Smooth muscle cell (in vitro differentiated cells): ENCODE measurements at regions not wholly inside any gene's neighbourhood (a gene's known extent, or its start where the extent isn't known, plus 50 kb on each side); places are given as distances from the start of the nearest gene placed in this dataset.

Experiments used
- DNase-seq: peaks from one replicate; lab custom pipeline; 2025; ENCODE audit not compliant: unreplicated experiment; lab: John Stamatoyannopoulos, UW
- H2AFZ ChIP-seq: fragments of 200-600 bp; sonication (generic); 2 replicates; pipeline ENCODE4 v1.6.0; 2016; ENCODE audit warnings: antibody characterized with exemption, low read depth, mild to moderate bottlenecking
- H3F3A ChIP-seq: fragments of 200-600 bp; sonication (generic); 2 replicates; pipeline ENCODE4 v1.6.0; 2017; ENCODE audit warnings: antibody characterized with exemption, low read depth
- H3K27ac ChIP-seq: fragments of 200-600 bp; sonication (generic); 2 replicates; pipeline ENCODE4 v1.5.1; 2016; ENCODE audit warnings: low read depth, mild to moderate bottlenecking
- H3K27me3 ChIP-seq: fragments of 200-600 bp; sonication (generic); 2 replicates; pipeline ENCODE4 v1.6.1; 2016; ENCODE audit warnings: low read depth, mild to moderate bottlenecking
- H3K36me3 ChIP-seq: fragments of 200-600 bp; sonication (generic); 2 replicates; pipeline ENCODE4 v1.5.1; 2016; ENCODE audit warnings: low read depth
- H3K4me1 ChIP-seq: fragments of 200-600 bp; sonication (generic); 2 replicates; pipeline ENCODE4 v1.5.1; 2016; ENCODE audit warnings: low read depth
- H3K4me2 ChIP-seq: fragments of 200-600 bp; sonication (generic); 2 replicates; pipeline ENCODE4 v1.6.0; 2016; ENCODE audit warnings: mild to moderate bottlenecking
- H3K4me3 ChIP-seq: fragments of 200-600 bp; sonication (generic); 2 replicates; pipeline ENCODE4 v1.5.1; 2016; ENCODE audit warnings: mild to moderate bottlenecking
- H3K79me2 ChIP-seq: fragments of 200-600 bp; sonication (generic); 2 replicates; pipeline ENCODE4 v1.6.0; 2016; ENCODE audit warnings: low read depth, mild to moderate bottlenecking
- H3K9ac ChIP-seq: fragments of 200-600 bp; sonication (generic); 2 replicates; pipeline ENCODE4 v1.6.0; 2016; ENCODE audit warnings: low read depth
- H3K9me3 ChIP-seq: fragments of 200-600 bp; sonication (generic); replicated peaks from 2 replicates; pipeline ENCODE4 v1.5.1; 2016; ENCODE audit warnings: low read depth
- H4K20me1 ChIP-seq: fragments of 200-600 bp; sonication (generic); 2 replicates; pipeline ENCODE4 v1.6.0; 2016; ENCODE audit warnings: low read depth
- CTCF ChIP-seq: fragments of 200-600 bp; sonication (generic); IDR thresholded peaks from 2 replicates; pipeline ENCODE4 v1.5.1; 2017; ENCODE audit warnings: borderline replicate concordance, mild to moderate bottlenecking, antibody characterized with exemption; ENCODE audit not compliant: insufficient read depth, poor library complexity, severe bottlenecking
- WGBS: methylation state at CpG from one replicate; pipeline ENCODE4 v1.1.7; 2016; ENCODE audit warnings: low lambda C conversion rate; 5-methylcytosine and 5-hydroxymethylcytosine counted together

GRCh38 chr10:6877336-6877721 lies 297.3 kb upstream of the PRKCQ start:
- H3K79me2 ChIP-seq, result no peaks in the 10 kb centered on the region
- peaks cover 9% of the 10 kb centered on the region for H3K27me3 ChIP-seq
- H3K36me3 ChIP-seq, result no peaks in the 10 kb centered on the region
- no peak overlapping the region for H3K27ac ChIP-seq
- H3K4me1 ChIP-seq, result no peaks in the 10 kb centered on the region
- H3K9ac ChIP-seq, result no peak overlapping the region
- WGBS, result 85% methylated on average over 12 of the region's 12 CpGs
- TF ChIP-seq CTCF, result no peak
- no peaks in the 10 kb centered on the region for H4K20me1 ChIP-seq
- H2AFZ ChIP-seq, result no peak overlapping the region
- H3K4me3 ChIP-seq, result no peak overlapping the region
- no peak overlapping the region for H3K4me2 ChIP-seq
- no peaks in the 10 kb centered on the region for H3K9me3 ChIP-seq
- H3F3A ChIP-seq, result no peaks in the 10 kb centered on the region
- no peak for DNase-seq

- TF ChIP-seq CTCF, result no peak
- Histone ChIP-seq H3F3A (no peaks in the 10 kb centered on the region), H3K27me3 (peaks cover 9% of the 10 kb centered on the region), H4K20me1 (no peaks in the 10 kb centered on the region), H3K4me1 (no peaks in the 10 kb centered on the region), H3K27ac (no peak overlapping the region), H3K9me3 (no peaks in the 10 kb centered on the region), H2AFZ (no peak overlapping the region), H3K4me3 (no peak overlapping the region), H3K79me2 (no peaks in the 10 kb centered on the region), H3K4me2 (no peak overlapping the region), H3K36me3 (no peaks in the 10 kb centered on the region), H3K9ac (no peak overlapping the region)
- 88% methylated on average over 7 of the region's 7 CpGs for WGBS
- DNase-seq, result no peak
These were observed 295.3 kb upstream of the PRKCQ start for GRCh38 chr10:6875269-6875865.

GRCh38 chr10:6871128-6871527 lies 291.1 kb upstream of the PRKCQ start:
- WGBS, result 91% methylated on average over 10 of the region's 10 CpGs
- DNase-seq, result no peak

More at GRCh38 chr10:6871128-6871527, 291.1 kb upstream of the PRKCQ start:
- no peaks in the 10 kb centered on the region for H3K36me3 ChIP-seq
- no peaks in the 10 kb centered on the region for H3K4me1 ChIP-seq
- no peaks in the 10 kb centered on the region for H3K9me3 ChIP-seq
- no peak overlapping the region for H3K27ac ChIP-seq
- no peak overlapping the region for H3K9ac ChIP-seq
- H4K20me1 ChIP-seq, result no peaks in the 10 kb centered on the region
- H3K79me2 ChIP-seq, result no peaks in the 10 kb centered on the region
- H3K4me3 ChIP-seq, result no peak overlapping the region
- no peaks in the 10 kb centered on the region for H3F3A ChIP-seq
- no peak overlapping the region for H3K4me2 ChIP-seq
- H2AFZ ChIP-seq, result no peak overlapping the region
- TF ChIP-seq CTCF, result no peak
- peaks cover 3% of the 10 kb centered on the region for H3K27me3 ChIP-seq
